ENCODE measurements at regions not wholly inside any gene's neighbourhood (a gene's known extent, or its start where the extent isn't known, plus 50 kb on each side); places are given as distances from the start of the nearest gene placed in this dataset.

DNA sequence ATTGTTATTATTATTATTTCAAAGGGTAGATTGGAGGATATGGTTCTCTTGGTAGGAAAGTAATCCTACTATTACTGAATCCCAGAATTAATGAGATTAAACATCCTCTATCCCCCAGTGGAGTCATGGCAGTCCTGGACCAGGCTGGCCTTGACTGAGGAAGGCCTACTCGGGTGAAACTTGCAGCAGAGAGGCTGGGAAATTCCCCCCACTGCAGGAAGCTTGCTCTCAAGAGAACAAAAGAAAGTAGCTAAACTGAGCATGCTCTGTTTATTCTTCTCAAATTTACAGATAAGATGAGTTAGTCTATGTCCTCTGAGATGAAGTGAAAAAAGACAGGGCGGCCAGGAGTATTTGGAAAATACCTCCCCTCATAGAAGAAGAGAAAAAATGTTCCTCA lies 233.9 kb upstream of the RPS23 start:
- Histone ChIP-seq H3K9me3 (ENCODE audit: control insufficient read depth in 4 of 4, low read length in 3 of 4) (no peaks in the 10 kb centered on the region), H3K27ac (ENCODE audit: low read depth in 1 of 2, low read length in 2 of 2) (no peak overlapping the region), H3K4me1 (ENCODE audit: control insufficient read depth in 4 of 4, insufficient read depth in 4 of 4, low read length in 3 of 4) (no peaks in the 10 kb centered on the region), H3K9ac (ENCODE audit: low read depth in 1 of 2, low read length in 2 of 2) (no peak overlapping the region), H3K4me3 (ENCODE audit: low read depth in 1 of 3, low read length in 3 of 3) (no peak overlapping the region), H3K36me3 (ENCODE audit: control insufficient read depth in 4 of 4, insufficient read depth in 3 of 4, low read depth in 1 of 4, low read length in 3 of 4) (no peaks in the 10 kb centered on the region), H3K27me3 (ENCODE audit: control insufficient read depth in 4 of 4, insufficient read depth in 4 of 4, low read length in 3 of 4) (no peaks in the 10 kb centered on the region)
- no peak for DNase-seq (ENCODE audit: low spot score)
- TF ChIP-seq SP1 (IDR thresholded peaks at IDR 0.05) (no peak), GABPA (IDR thresholded peaks at IDR 0.05 in 1 of 2, conservative IDR thresholded peaks at IDR 0.05 in 1 of 2) (no peak), TAF1 (conservative IDR thresholded peaks at IDR 0.05) (no peak), RXRA (IDR thresholded peaks at IDR 0.05) (no peak)
- TF ChIP-seq, protein P1, sequence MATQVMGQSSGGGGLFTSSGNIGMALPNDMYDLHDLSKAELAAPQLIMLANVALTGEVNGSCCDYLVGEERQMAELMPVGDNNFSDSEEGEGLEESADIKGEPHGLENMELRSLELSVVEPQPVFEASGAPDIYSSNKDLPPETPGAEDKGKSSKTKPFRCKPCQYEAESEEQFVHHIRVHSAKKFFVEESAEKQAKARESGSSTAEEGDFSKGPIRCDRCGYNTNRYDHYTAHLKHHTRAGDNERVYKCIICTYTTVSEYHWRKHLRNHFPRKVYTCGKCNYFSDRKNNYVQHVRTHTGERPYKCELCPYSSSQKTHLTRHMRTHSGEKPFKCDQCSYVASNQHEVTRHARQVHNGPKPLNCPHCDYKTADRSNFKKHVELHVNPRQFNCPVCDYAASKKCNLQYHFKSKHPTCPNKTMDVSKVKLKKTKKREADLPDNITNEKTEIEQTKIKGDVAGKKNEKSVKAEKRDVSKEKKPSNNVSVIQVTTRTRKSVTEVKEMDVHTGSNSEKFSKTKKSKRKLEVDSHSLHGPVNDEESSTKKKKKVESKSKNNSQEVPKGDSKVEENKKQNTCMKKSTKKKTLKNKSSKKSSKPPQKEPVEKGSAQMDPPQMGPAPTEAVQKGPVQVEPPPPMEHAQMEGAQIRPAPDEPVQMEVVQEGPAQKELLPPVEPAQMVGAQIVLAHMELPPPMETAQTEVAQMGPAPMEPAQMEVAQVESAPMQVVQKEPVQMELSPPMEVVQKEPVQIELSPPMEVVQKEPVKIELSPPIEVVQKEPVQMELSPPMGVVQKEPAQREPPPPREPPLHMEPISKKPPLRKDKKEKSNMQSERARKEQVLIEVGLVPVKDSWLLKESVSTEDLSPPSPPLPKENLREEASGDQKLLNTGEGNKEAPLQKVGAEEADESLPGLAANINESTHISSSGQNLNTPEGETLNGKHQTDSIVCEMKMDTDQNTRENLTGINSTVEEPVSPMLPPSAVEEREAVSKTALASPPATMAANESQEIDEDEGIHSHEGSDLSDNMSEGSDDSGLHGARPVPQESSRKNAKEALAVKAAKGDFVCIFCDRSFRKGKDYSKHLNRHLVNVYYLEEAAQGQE (IDR thresholded peaks at IDR 0.05), result no peak
- TF ChIP-seq, protein P2, sequence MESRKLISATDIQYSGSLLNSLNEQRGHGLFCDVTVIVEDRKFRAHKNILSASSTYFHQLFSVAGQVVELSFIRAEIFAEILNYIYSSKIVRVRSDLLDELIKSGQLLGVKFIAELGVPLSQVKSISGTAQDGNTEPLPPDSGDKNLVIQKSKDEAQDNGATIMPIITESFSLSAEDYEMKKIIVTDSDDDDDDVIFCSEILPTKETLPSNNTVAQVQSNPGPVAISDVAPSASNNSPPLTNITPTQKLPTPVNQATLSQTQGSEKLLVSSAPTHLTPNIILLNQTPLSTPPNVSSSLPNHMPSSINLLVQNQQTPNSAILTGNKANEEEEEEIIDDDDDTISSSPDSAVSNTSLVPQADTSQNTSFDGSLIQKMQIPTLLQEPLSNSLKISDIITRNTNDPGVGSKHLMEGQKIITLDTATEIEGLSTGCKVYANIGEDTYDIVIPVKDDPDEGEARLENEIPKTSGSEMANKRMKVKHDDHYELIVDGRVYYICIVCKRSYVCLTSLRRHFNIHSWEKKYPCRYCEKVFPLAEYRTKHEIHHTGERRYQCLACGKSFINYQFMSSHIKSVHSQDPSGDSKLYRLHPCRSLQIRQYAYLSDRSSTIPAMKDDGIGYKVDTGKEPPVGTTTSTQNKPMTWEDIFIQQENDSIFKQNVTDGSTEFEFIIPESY (IDR thresholded peaks at IDR 0.05), result no peak
- TF ChIP-seq, protein P3, sequence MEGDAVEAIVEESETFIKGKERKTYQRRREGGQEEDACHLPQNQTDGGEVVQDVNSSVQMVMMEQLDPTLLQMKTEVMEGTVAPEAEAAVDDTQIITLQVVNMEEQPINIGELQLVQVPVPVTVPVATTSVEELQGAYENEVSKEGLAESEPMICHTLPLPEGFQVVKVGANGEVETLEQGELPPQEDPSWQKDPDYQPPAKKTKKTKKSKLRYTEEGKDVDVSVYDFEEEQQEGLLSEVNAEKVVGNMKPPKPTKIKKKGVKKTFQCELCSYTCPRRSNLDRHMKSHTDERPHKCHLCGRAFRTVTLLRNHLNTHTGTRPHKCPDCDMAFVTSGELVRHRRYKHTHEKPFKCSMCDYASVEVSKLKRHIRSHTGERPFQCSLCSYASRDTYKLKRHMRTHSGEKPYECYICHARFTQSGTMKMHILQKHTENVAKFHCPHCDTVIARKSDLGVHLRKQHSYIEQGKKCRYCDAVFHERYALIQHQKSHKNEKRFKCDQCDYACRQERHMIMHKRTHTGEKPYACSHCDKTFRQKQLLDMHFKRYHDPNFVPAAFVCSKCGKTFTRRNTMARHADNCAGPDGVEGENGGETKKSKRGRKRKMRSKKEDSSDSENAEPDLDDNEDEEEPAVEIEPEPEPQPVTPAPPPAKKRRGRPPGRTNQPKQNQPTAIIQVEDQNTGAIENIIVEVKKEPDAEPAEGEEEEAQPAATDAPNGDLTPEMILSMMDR (IDR thresholded peaks at IDR 0.05; ENCODE audit: low read depth, low read length, missing input control), result no peak
- WGBS, result 80% methylated on average over 2 of the region's 2 CpGs

DNA sequence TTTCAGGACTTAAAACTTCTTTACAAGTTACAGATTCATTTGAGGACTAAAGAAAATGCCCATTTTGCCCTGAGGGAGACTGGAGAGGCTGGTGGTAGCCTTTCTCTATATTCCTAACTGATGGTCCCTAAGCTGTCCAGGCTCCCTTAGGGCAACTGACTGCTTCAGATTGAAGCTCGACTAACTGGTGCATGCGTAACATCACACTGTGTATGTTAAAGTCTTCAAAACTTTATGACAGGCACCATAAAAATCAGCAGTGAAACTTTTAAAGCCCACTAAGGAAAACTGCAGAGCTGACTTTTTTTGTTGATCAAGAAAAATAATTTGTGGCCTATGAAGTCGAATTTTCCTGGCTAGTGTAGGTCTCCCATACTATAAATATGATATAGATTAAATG lies 233.0 kb upstream of the RPS23 start:
- no peaks in the 10 kb centered on the region for H3K36me3 ChIP-seq (ENCODE audit: control insufficient read depth in 4 of 4, insufficient read depth in 3 of 4, low read depth in 1 of 4, low read length in 3 of 4)
- H3K9me3 ChIP-seq (ENCODE audit: control insufficient read depth in 4 of 4, low read length in 3 of 4), result peaks cover 0 to 3% (median 1%) of the 10 kb centered on the region in 4 donors
- TF ChIP-seq JUND (IDR thresholded peaks at IDR 0.05) (no peak), NR2F2 (IDR thresholded peaks at IDR 0.05) (no peak), RAD21 (IDR thresholded peaks at IDR 0.05) (no peak), RXRA (IDR thresholded peaks at IDR 0.05) (no peak), FOXA1 (IDR thresholded peaks at IDR 0.05) (no peak), HNF4G (IDR thresholded peaks at IDR 0.05) (no peak), TAF1 (conservative IDR thresholded peaks at IDR 0.05) (no peak), FOXA2 (IDR thresholded peaks at IDR 0.05) (no peak)
- TF ChIP-seq, protein P4, sequence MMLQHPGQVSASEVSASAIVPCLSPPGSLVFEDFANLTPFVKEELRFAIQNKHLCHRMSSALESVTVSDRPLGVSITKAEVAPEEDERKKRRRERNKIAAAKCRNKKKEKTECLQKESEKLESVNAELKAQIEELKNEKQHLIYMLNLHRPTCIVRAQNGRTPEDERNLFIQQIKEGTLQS (IDR thresholded peaks at IDR 0.05), result no peak
- H3K27me3 ChIP-seq (ENCODE audit: control insufficient read depth in 4 of 4, insufficient read depth in 4 of 4, low read length in 3 of 4), result no peaks in the 10 kb centered on the region
- DNase-seq (ENCODE audit: low spot score), result no peak
- no peak overlapping the region for H3K4me3 ChIP-seq (ENCODE audit: low read depth in 1 of 3, low read length in 3 of 3)
- no peak overlapping the region for H3K9ac ChIP-seq (ENCODE audit: low read depth in 1 of 2, low read length in 2 of 2)
- no peaks in the 10 kb centered on the region for H3K4me1 ChIP-seq (ENCODE audit: control insufficient read depth in 4 of 4, insufficient read depth in 4 of 4, low read length in 3 of 4)
- 85% methylated on average over 3 of the region's 3 CpGs for WGBS
- no peak overlapping the region for H3K27ac ChIP-seq (ENCODE audit: low read depth in 1 of 2, low read length in 2 of 2)
